ENCODE measurements at regions not wholly inside any gene's neighbourhood (a gene's known extent, or its start where the extent isn't known, plus 50 kb on each side); places are given as distances from the start of the nearest gene placed in this dataset.

DNA sequence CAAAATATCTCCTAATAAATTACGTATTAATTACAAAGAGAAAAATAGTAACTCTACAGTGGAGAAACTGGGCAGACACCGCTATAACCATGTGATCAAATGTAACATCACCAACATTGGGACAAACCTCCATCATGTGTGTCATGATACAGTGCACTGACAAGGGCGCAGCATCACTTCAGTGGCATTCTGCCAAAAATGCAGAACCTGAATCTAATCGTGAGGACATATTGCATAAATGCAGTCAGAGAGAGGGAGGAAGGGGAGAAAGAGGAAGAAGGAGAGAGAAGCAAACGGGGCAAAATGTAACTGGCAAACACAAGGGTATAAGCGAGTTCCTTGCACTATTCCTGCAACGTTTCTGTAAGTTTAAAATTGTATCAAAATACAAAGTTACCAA is 74.2 kb upstream of the MARCHF10 start:
- DNase-seq (ENCODE audit: low spot score), result no peak

- no peak for DNase-seq (ENCODE audit: low spot score)
These were observed 72.0 kb upstream of the MARCHF10 start for GRCh38 chr17:62880120-62880519.

- no peak for DNase-seq (ENCODE audit: low spot score)
These were observed 68.7 kb upstream of the MARCHF10 start for GRCh38 chr17:62876673-62877405.

- no peak for DNase-seq (ENCODE audit: low spot score)
These were observed 67.9 kb upstream of the MARCHF10 start for GRCh38 chr17:62876063-62876462.

DNA sequence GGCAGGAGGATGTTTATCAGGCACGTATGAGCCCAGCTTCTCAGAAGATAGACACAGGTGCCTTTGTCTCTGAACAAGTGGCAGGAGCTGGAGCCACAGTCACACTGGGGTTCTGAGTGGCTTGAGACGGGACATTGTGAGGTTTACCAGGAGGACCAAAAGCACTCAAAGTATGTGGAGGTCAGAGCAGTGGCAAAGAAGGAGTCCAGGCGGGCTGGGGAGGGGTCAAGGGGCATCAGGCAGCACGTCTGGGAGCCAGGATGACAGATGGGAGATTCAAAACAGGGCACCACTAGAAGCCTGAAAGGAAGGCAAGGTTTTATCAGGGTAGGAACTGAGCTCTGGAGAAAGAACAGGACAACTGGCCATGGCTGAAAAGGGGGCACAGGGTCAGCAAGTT is 67.2 kb upstream of the MARCHF10 start:
- no peak for DNase-seq (ENCODE audit: low spot score)

GRCh38 chr17:62871291-62871690 is 63.2 kb upstream of the MARCHF10 start:
- DNase-seq (ENCODE audit: low spot score), result no peak

- no peak for DNase-seq (ENCODE audit: low spot score)
These were observed 62.4 kb upstream of the MARCHF10 start for GRCh38 chr17:62870552-62870971.

GRCh38 chr17:62870030-62870541 is 62.0 kb upstream of the MARCHF10 start:
- DNase-seq (ENCODE audit: low spot score), result peak; percentile 50

- no peak for DNase-seq (ENCODE audit: low spot score)
These were observed 60.6 kb upstream of the MARCHF10 start for GRCh38 chr17:62868723-62869122.

DNA sequence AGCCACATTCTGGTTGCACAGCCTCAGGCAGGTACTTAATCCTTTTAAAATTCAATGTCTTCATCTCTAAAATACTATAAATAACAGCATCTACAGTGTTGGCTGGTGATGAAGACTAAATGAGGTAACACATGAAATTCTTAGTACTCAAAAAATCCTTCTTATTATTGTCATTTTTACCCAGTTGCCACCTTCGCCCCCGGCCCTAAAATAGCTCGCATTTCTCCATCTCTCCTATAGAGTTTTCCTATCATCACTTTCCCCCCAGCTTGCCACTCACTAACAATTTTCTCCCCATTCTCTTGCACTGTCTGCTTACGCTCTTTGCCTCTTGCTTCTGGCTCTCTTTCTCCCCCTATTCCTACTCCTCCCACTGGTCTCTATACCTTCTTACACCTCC is 59.9 kb upstream of the MARCHF10 start:
- no peak for DNase-seq (ENCODE audit: low spot score)

DNA sequence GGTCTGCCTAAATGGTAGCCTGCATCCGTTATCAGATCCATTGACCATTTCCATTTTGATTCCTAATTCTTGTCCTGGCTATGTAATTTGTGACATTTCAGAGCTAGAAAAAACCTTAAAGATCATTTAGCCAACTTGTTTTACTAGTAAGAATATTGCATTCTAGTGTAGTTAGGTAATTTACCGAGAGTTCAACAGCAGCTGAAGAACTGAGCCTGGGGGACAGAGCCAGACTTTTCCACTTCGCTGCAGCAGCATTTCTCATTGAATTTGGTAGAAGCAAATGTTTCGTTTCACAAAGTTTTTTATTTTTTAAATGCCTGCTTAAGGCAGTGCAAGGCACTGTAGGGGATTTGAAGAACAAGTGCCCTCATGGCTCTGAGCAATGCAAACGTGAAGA is 59.2 kb upstream of the MARCHF10 start:
- DNase-seq (ENCODE audit: low spot score), result no peak

- DNase-seq (ENCODE audit: low spot score), result no peak
These were observed 58.4 kb upstream of the MARCHF10 start for GRCh38 chr17:62866471-62866870.

DNA sequence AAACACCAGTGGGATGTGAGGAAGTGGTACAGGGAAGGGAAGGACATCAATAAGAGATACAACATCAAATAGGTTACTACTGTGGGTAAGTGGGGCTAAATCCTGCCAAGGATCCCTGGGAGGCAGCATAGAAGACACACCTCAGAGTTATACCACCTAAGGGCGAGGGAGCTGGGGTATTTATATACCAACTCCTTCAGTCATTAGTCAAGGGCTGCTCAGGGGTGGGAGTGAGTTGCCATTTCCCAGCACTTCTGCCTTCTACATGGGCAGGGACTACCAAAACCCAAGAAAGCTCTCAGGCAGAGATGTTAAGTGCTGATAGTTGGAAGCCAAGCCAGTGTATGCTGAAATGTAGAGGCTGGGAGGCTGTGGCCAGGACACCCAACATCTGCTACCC is 57.5 kb upstream of the MARCHF10 start:
- DNase-seq (ENCODE audit: low spot score), result no peak

- no peak for DNase-seq (ENCODE audit: low spot score)
These were observed 54.1 kb upstream of the MARCHF10 start for GRCh38 chr17:62862251-62862650.

- no peak for DNase-seq (ENCODE audit: low spot score)
These were observed 53.1 kb upstream of the MARCHF10 start for GRCh38 chr17:62860962-62861873.

DNA sequence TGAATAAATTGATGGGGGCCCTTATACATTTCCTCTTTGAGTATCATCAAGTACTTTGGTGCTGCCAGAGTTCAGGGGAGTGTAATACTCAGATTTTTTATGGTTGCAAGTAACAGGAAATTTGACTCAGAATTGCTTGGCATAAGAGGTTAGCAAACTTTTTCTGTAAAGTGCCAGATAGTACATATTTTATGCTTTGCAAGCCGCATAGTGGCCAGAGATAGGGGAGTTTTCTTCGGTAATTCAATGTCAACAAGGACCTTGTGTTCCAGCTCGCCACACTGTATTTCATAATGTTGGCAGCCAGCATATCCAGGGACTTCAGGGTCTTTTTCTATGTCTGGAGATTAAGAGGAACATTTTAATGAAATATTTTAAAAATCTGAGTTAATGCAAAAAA is 51.0 kb upstream of the MARCHF10 start:
- DNase-seq (ENCODE audit: low spot score), result no peak
